Smooth muscle cell (in vitro differentiated cells): ENCODE measurements at regions not wholly inside any gene's neighbourhood (a gene's known extent, or its start where the extent isn't known, plus 50 kb on each side); places are given as distances from the start of the nearest gene placed in this dataset.

Experiments used
- DNase-seq: peaks from one replicate; lab custom pipeline; 2025; ENCODE audit not compliant: unreplicated experiment; lab: John Stamatoyannopoulos, UW
- H2AFZ ChIP-seq: fragments of 200-600 bp; sonication (generic); 2 replicates; pipeline ENCODE4 v1.6.0; 2016; ENCODE audit warnings: antibody characterized with exemption, low read depth, mild to moderate bottlenecking
- H3F3A ChIP-seq: fragments of 200-600 bp; sonication (generic); 2 replicates; pipeline ENCODE4 v1.6.0; 2017; ENCODE audit warnings: antibody characterized with exemption, low read depth
- H3K27ac ChIP-seq: fragments of 200-600 bp; sonication (generic); 2 replicates; pipeline ENCODE4 v1.5.1; 2016; ENCODE audit warnings: low read depth, mild to moderate bottlenecking
- H3K27me3 ChIP-seq: fragments of 200-600 bp; sonication (generic); 2 replicates; pipeline ENCODE4 v1.6.1; 2016; ENCODE audit warnings: low read depth, mild to moderate bottlenecking
- H3K36me3 ChIP-seq: fragments of 200-600 bp; sonication (generic); 2 replicates; pipeline ENCODE4 v1.5.1; 2016; ENCODE audit warnings: low read depth
- H3K4me1 ChIP-seq: fragments of 200-600 bp; sonication (generic); 2 replicates; pipeline ENCODE4 v1.5.1; 2016; ENCODE audit warnings: low read depth
- H3K4me2 ChIP-seq: fragments of 200-600 bp; sonication (generic); 2 replicates; pipeline ENCODE4 v1.6.0; 2016; ENCODE audit warnings: mild to moderate bottlenecking
- H3K4me3 ChIP-seq: fragments of 200-600 bp; sonication (generic); 2 replicates; pipeline ENCODE4 v1.5.1; 2016; ENCODE audit warnings: mild to moderate bottlenecking
- H3K79me2 ChIP-seq: fragments of 200-600 bp; sonication (generic); 2 replicates; pipeline ENCODE4 v1.6.0; 2016; ENCODE audit warnings: low read depth, mild to moderate bottlenecking
- H3K9ac ChIP-seq: fragments of 200-600 bp; sonication (generic); 2 replicates; pipeline ENCODE4 v1.6.0; 2016; ENCODE audit warnings: low read depth
- H3K9me3 ChIP-seq: fragments of 200-600 bp; sonication (generic); replicated peaks from 2 replicates; pipeline ENCODE4 v1.5.1; 2016; ENCODE audit warnings: low read depth
- H4K20me1 ChIP-seq: fragments of 200-600 bp; sonication (generic); 2 replicates; pipeline ENCODE4 v1.6.0; 2016; ENCODE audit warnings: low read depth
- WGBS: methylation state at CpG from one replicate; pipeline ENCODE4 v1.1.7; 2016; ENCODE audit warnings: low lambda C conversion rate; 5-methylcytosine and 5-hydroxymethylcytosine counted together
- TF ChIP-seq, protein P1 (sequence below): fragments of 200-600 bp; sonication (generic); IDR thresholded peaks from 2 replicates; pipeline ENCODE4 v1.5.1; 2017; ENCODE audit warnings: borderline replicate concordance, mild to moderate bottlenecking, antibody characterized with exemption; ENCODE audit not compliant: insufficient read depth, poor library complexity, severe bottlenecking

GRCh38 chr3:66655044-66655443 is 154.2 kb upstream of the LRIG1 start:
- WGBS, result 94% methylated on average over 3 of the region's 3 CpGs
- Histone ChIP-seq H3K4me2 (no peak overlapping the region), H3K9me3 (no peaks in the 10 kb centered on the region), H2AFZ (no peak overlapping the region), H3F3A (no peaks in the 10 kb centered on the region), H3K36me3 (no peaks in the 10 kb centered on the region), H3K79me2 (no peaks in the 10 kb centered on the region), H4K20me1 (no peaks in the 10 kb centered on the region), H3K4me1 (peaks cover 8% of the 10 kb centered on the region), H3K9ac (no peak overlapping the region), H3K4me3 (no peak overlapping the region), H3K27me3 (peaks cover 4% of the 10 kb centered on the region), H3K27ac (no peak overlapping the region)
- no peak for DNase-seq
- TF ChIP-seq, protein P1, sequence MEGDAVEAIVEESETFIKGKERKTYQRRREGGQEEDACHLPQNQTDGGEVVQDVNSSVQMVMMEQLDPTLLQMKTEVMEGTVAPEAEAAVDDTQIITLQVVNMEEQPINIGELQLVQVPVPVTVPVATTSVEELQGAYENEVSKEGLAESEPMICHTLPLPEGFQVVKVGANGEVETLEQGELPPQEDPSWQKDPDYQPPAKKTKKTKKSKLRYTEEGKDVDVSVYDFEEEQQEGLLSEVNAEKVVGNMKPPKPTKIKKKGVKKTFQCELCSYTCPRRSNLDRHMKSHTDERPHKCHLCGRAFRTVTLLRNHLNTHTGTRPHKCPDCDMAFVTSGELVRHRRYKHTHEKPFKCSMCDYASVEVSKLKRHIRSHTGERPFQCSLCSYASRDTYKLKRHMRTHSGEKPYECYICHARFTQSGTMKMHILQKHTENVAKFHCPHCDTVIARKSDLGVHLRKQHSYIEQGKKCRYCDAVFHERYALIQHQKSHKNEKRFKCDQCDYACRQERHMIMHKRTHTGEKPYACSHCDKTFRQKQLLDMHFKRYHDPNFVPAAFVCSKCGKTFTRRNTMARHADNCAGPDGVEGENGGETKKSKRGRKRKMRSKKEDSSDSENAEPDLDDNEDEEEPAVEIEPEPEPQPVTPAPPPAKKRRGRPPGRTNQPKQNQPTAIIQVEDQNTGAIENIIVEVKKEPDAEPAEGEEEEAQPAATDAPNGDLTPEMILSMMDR, result no peak

GRCh38 chr3:66655671-66656070 is 154.8 kb upstream of the LRIG1 start:
- no peak overlapping the region for H2AFZ ChIP-seq
- H3K9ac ChIP-seq, result no peak overlapping the region
- peaks cover 4% of the 10 kb centered on the region for H3K27me3 ChIP-seq
- WGBS, result 85% methylated on average over 8 of the region's 8 CpGs
- H3K27ac ChIP-seq, result no peak overlapping the region
- H3K9me3 ChIP-seq, result no peaks in the 10 kb centered on the region
- no peaks in the 10 kb centered on the region for H3F3A ChIP-seq
- TF ChIP-seq, protein P1, result no peak
- H3K4me1 ChIP-seq, result peaks cover 8% of the 10 kb centered on the region
- H3K36me3 ChIP-seq, result no peaks in the 10 kb centered on the region
- H3K79me2 ChIP-seq, result no peaks in the 10 kb centered on the region
- no peak overlapping the region for H3K4me2 ChIP-seq
- DNase-seq, result no peak
- H3K4me3 ChIP-seq, result no peak overlapping the region
- no peaks in the 10 kb centered on the region for H4K20me1 ChIP-seq

DNA sequence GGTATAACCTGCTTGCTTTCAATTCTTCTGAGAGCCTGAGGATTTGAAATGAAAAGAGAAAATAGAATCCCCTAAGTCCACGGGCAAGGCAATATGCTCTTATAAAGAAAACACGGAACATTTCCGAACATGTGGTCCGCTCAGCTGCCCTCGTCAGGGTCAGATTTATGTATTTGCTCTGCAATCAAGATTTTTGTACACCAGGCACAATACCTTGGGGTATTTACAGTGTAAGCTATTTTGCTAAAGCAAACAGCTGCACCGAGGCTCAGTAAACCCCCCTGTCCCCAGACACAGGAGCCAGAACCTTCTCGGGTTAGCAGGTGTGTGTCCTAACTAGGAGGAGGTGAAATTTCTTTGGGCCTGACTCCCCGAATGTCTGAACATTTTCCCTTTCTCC is 155.8 kb upstream of the LRIG1 start:
- Histone ChIP-seq H4K20me1 (no peaks in the 10 kb centered on the region), H3K4me2 (no peak overlapping the region)

GRCh38 chr3:66659056-66659455 is 158.2 kb upstream of the LRIG1 start:
- Histone ChIP-seq H3K4me1 (peaks cover 8% of the 10 kb centered on the region), H3K4me3 (no peak overlapping the region), H2AFZ (no peak overlapping the region), H3K27ac (no peak overlapping the region), H3K9me3 (no peaks in the 10 kb centered on the region), H3F3A (no peaks in the 10 kb centered on the region), H3K36me3 (no peaks in the 10 kb centered on the region), H3K79me2 (no peaks in the 10 kb centered on the region), H4K20me1 (no peaks in the 10 kb centered on the region), H3K27me3 (no peaks in the 10 kb centered on the region), H3K9ac (no peak overlapping the region), H3K4me2 (no peak overlapping the region)
- TF ChIP-seq, protein P1, result no peak
- WGBS, result 90% methylated on average over 1 of the region's 1 CpG
- no peak for DNase-seq

More for the DNA sequence above, 155.8 kb upstream of the LRIG1 start:
- Histone ChIP-seq H3F3A (no peaks in the 10 kb centered on the region), H3K9me3 (no peaks in the 10 kb centered on the region), H3K9ac (no peak overlapping the region), H3K4me1 (peaks cover 8% of the 10 kb centered on the region), H2AFZ (no peak overlapping the region), H3K4me3 (no peak overlapping the region), H3K79me2 (no peaks in the 10 kb centered on the region), H3K27me3 (peaks cover 4% of the 10 kb centered on the region), H3K27ac (no peak overlapping the region), H3K36me3 (no peaks in the 10 kb centered on the region)
- DNase-seq, result no peak
- WGBS, result 97% methylated on average over 8 of the region's 8 CpGs
- TF ChIP-seq, protein P1, result no peak
